ENCODE measurements at regions not wholly inside any gene's neighbourhood (a gene's known extent, or its start where the extent isn't known, plus 50 kb on each side); places are given as distances from the start of the nearest gene placed in this dataset.
"Not testable (repeated sequence)": the region's sequence is repeated elsewhere in the genome, so short reads cannot be mapped to it uniquely, and the experiment has no call there.

- no peak for DNase-seq (ENCODE audit: low read depth)
Observed at GRCh38 chr5:23235246-23235645, 272.2 kb upstream of the PRDM9 start.

GRCh38 chr5:23234197-23234596 is 273.2 kb upstream of the PRDM9 start:
- DNase-seq (ENCODE audit: low read depth): no peak

- DNase-seq (ENCODE audit: low read depth): no peak
Observed at GRCh38 chr5:23223846-23224245, 283.6 kb upstream of the PRDM9 start.

GRCh38 chr5:23221831-23222230 is 285.6 kb upstream of the PRDM9 start:
- DNase-seq (ENCODE audit: low read depth): no peak

- DNase-seq (ENCODE audit: low read depth): no peak
Observed at GRCh38 chr5:23217159-23217558, 290.2 kb upstream of the PRDM9 start.

GRCh38 chr5:23216345-23216744 is 291.1 kb upstream of the PRDM9 start:
- DNase-seq (ENCODE audit: low read depth): no peak

GRCh38 chr5:23208959-23209431 is 298.4 kb upstream of the PRDM9 start:
- peak; percentile 19 for DNase-seq (ENCODE audit: low read depth)

GRCh38 chr5:23204111-23204510 is 303.3 kb upstream of the PRDM9 start:
- DNase-seq (ENCODE audit: low read depth): no peak

GRCh38 chr5:23169660-23170416 is 316.7 kb upstream of the CDH12 start:
- DNase-seq (ENCODE audit: low read depth): no peak

- DNase-seq (ENCODE audit: low read depth): no peak
Observed at GRCh38 chr5:23164971-23165370, 311.8 kb upstream of the CDH12 start.

- DNase-seq (ENCODE audit: low read depth): no peak
Observed at GRCh38 chr5:23158179-23158578, 305.0 kb upstream of the CDH12 start.

- DNase-seq (ENCODE audit: low read depth): no peak
Observed at GRCh38 chr5:23157716-23158115, 304.6 kb upstream of the CDH12 start.

- DNase-seq (ENCODE audit: low read depth): no peak
Observed at GRCh38 chr5:23157169-23157568, 304.0 kb upstream of the CDH12 start.

GRCh38 chr5:23147625-23148024 is 294.5 kb upstream of the CDH12 start:
- no peak for DNase-seq (ENCODE audit: low read depth)

- DNase-seq (ENCODE audit: low read depth): no peak
Observed at GRCh38 chr5:23146183-23146582, 293.0 kb upstream of the CDH12 start.

- DNase-seq (ENCODE audit: low read depth): no peak
Observed at GRCh38 chr5:23139338-23140171, 286.4 kb upstream of the CDH12 start.

- DNase-seq (ENCODE audit: low read depth): no peak
Observed at GRCh38 chr5:23136958-23137357, 283.8 kb upstream of the CDH12 start.

- DNase-seq (ENCODE audit: low read depth): no peak
Observed at GRCh38 chr5:23132231-23132630, 279.1 kb upstream of the CDH12 start.

- no peak for DNase-seq (ENCODE audit: low read depth)
Observed at GRCh38 chr5:23112237-23112636, 259.1 kb upstream of the CDH12 start.

GRCh38 chr5:23105021-23105420 is 251.9 kb upstream of the CDH12 start:
- DNase-seq (ENCODE audit: low read depth): no peak

- DNase-seq (ENCODE audit: low read depth): no peak
Observed at GRCh38 chr5:23103566-23103965, 250.4 kb upstream of the CDH12 start.

- DNase-seq (ENCODE audit: low read depth): not testable (repeated sequence)
Observed at GRCh38 chr5:23095418-23095817, 242.3 kb upstream of the CDH12 start.

- no peak for DNase-seq (ENCODE audit: low read depth)
Observed at GRCh38 chr5:23089286-23089685, 236.1 kb upstream of the CDH12 start.

Measured in forelimb muscle (tissue), 1 donor.